ENCODE measurements at regions not wholly inside any gene's neighbourhood (a gene's known extent, or its start where the extent isn't known, plus 50 kb on each side); places are given as distances from the start of the nearest gene placed in this dataset.
"Not testable (repeated sequence)": the region's sequence is repeated elsewhere in the genome, so short reads cannot be mapped to it uniquely, and the experiment has no call there.

- intact Hi-C loops (cut with DNase I; ENCODE audit: low total_unique reads) = no loop called here
Observed at GRCh38 chr19:20412846-20413245, 152.7 kb downstream of the ZNF737 start.

GRCh38 chr19:20397292-20397691 lies 168.3 kb downstream of the ZNF737 start:
- no peak for DNase-seq (ENCODE audit: low spot score in 2 of 2)
- TF ChIP-seq, protein P1, sequence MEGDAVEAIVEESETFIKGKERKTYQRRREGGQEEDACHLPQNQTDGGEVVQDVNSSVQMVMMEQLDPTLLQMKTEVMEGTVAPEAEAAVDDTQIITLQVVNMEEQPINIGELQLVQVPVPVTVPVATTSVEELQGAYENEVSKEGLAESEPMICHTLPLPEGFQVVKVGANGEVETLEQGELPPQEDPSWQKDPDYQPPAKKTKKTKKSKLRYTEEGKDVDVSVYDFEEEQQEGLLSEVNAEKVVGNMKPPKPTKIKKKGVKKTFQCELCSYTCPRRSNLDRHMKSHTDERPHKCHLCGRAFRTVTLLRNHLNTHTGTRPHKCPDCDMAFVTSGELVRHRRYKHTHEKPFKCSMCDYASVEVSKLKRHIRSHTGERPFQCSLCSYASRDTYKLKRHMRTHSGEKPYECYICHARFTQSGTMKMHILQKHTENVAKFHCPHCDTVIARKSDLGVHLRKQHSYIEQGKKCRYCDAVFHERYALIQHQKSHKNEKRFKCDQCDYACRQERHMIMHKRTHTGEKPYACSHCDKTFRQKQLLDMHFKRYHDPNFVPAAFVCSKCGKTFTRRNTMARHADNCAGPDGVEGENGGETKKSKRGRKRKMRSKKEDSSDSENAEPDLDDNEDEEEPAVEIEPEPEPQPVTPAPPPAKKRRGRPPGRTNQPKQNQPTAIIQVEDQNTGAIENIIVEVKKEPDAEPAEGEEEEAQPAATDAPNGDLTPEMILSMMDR (IDR thresholded peaks at IDR 0.05) = no peak
- intact Hi-C loops (cut with DNase I; ENCODE audit: low total_unique reads) = no loop called here

More at GRCh38 chr19:20412846-20413245, 152.7 kb downstream of the ZNF737 start:
- H3K4me3 ChIP-seq (ENCODE audit: low read depth, poor library complexity, severe bottlenecking) = no peak overlapping the region
- no peak for DNase-seq (ENCODE audit: low spot score in 2 of 2)
- TF ChIP-seq, protein P1 (IDR thresholded peaks at IDR 0.05) = no peak
- TF ChIP-seq POLR2A (IDR thresholded peaks at IDR 0.05) = no peak

DNA sequence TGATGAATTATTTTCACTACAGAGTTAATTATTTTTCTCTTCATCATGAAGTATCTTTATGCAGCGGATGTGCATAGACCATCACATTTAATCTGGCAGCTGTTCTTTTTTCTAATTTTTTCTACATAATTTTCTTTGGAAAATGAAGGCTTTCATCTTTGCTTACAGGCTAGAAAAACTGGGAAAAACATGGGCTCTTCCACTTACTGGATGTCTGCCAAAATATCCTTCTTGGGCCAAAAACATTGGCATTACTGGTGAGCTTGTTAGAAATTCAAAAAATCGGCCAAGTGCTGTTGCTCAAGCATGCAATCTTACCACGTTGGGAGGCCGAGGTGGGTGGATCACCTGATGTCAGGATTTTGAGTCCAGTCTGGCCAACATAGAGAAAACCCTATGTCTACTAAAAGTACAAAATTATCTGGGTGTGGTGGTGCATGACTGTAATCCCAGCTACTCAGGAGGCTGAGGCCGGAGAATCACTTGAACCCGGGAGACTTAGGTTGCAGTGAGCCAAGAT lies 176.8 kb downstream of the ZNF737 start:
- H3K4me3 ChIP-seq (ENCODE audit: low read depth, poor library complexity, severe bottlenecking) = no peak overlapping the region
- no peak for TF ChIP-seq POLR2A (IDR thresholded peaks at IDR 0.05)
- TF ChIP-seq, protein P1 (IDR thresholded peaks at IDR 0.05) = no peak
- 70 to 89% methylated on average over 6 of the region's 6 CpGs for WGBS, 2 donors
- intact Hi-C loops (cut with DNase I; ENCODE audit: low total_unique reads) = no loop called here
- DNase-seq (ENCODE audit: low spot score in 2 of 2) = no peak

More at GRCh38 chr19:20397292-20397691, 168.3 kb downstream of the ZNF737 start:
- H3K4me3 ChIP-seq (ENCODE audit: low read depth, poor library complexity, severe bottlenecking) = no peak overlapping the region

- intact Hi-C loops (cut with DNase I; ENCODE audit: low total_unique reads) = no loop called here
- no peak for TF ChIP-seq POLR2A (IDR thresholded peaks at IDR 0.05)
- TF ChIP-seq, protein P1 (IDR thresholded peaks at IDR 0.05) = no peak
- WGBS, 2 donors = 89 to 92% methylated on average over 2 of the region's 2 CpGs
- H3K4me3 ChIP-seq (ENCODE audit: low read depth, poor library complexity, severe bottlenecking) = no peak overlapping the region
- DNase-seq (ENCODE audit: low spot score in 2 of 2) = no peak
Observed at GRCh38 chr19:20385061-20385460, 180.5 kb downstream of the ZNF737 start.

DNA sequence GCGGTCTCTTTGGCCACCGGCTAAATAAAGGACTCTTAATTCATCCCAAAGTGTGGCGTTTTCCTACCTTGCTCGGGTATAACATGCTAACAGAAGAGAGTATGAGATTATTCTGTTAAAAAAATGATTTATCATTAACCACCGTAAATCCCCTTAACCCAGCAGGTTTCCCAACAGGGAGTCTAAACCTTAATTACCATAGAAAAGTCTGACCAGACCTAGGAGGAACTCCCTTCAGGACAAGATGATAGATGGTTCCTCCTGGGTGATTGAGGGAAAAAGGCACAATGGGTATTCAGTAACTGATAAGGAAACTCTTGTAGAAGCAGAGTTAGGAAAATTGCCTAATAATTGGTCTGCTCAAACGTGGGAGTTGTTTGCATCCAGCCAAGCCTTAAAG lies 193.7 kb downstream of the ZNF737 start:
- WGBS, 2 donors = 32 to 51% methylated on average over 6 of the region's 6 CpGs
- TF ChIP-seq, protein P1 (IDR thresholded peaks at IDR 0.05) = no peak
- no peak for TF ChIP-seq POLR2A (IDR thresholded peaks at IDR 0.05)
- intact Hi-C loops (cut with DNase I; ENCODE audit: low total_unique reads) = no loop called here
- no peak for DNase-seq (ENCODE audit: low spot score in 2 of 2)
- no peak overlapping the region for H3K4me3 ChIP-seq (ENCODE audit: low read depth, poor library complexity, severe bottlenecking)

DNA sequence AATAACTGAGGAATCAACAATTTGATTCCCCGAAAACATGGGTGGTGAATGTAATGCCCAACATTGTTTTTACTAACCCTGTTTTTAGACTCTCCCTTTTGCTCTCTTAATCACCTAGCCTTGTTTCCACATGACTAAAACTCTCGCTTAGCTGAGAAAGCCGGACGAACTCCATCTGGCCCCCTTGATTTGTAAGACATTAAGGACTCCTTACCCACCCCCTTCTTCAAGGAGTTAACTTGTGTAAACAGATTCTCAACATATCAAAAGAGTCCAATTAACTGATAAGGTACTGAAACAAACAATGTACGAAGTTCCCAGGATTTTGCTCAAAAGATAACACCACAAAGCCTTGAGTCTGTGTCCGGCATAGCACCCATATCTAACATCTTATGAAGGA lies 194.3 kb downstream of the ZNF737 start:
- DNase-seq (ENCODE audit: low spot score in 2 of 2); H3K4me3 ChIP-seq (ENCODE audit: low read depth, poor library complexity, severe bottlenecking); intact Hi-C loops (cut with DNase I; ENCODE audit: low total_unique reads): not testable (repeated sequence)
- WGBS, 2 donors = 56 to 79% methylated on average over 6 of the region's 6 CpGs

Measured in lower leg skin (tissue), 4 donors.